ENCODE measurements at regions not wholly inside any gene's neighbourhood (a gene's known extent, or its start where the extent isn't known, plus 50 kb on each side); places are given as distances from the start of the nearest gene placed in this dataset.
"Not testable (repeated sequence)": the region's sequence is repeated elsewhere in the genome, so short reads cannot be mapped to it uniquely, and the experiment has no call there.

DNA sequence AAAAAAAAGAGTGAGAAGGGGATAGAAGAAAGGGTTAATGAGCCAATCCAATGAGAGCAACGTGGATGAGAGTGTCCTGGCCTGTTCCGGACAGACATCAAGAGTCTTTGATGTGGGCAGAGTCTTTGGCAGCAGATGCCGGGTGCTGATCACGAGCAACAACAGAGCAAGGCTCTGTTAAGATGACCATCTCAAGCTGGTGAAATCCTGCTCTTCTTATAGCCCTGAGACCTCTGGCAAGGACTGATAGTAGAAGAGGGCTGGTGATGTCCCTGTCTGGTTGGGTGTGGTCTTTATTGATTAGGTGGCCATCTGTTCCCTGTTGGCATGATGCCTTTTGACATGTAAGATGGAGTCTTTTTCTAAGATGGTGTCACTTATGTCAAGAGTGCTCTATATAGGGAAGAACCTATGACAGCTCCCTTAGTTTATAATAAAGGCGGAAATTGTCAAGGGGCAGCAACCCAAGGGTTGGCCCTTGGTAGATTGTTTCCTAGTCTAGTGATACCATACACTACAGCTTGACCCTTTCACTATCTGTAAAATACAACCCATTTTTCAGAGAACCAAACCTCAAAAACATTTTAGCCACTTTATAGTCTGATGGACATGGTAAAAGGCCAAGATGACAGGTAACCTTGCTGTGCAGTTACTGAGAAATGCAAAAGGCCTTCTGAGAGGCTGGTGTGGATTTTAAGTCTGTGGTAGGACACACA, 313.3 kb downstream of the BCL2L11 start:
- H3K27me3 ChIP-seq; H3K27ac ChIP-seq; DNase-seq; H3K9me3 ChIP-seq; H3K4me3 ChIP-seq; intact Hi-C loops (cut with DNase I; ENCODE audit: low total_unique reads); H3K36me3 ChIP-seq (ENCODE audit: low read depth, missing control alignments); H3K4me1 ChIP-seq: not testable (repeated sequence)
- 72 to 80% methylated on average over 1 to 5 of the region's 5 CpGs for WGBS, 2 donors

DNA sequence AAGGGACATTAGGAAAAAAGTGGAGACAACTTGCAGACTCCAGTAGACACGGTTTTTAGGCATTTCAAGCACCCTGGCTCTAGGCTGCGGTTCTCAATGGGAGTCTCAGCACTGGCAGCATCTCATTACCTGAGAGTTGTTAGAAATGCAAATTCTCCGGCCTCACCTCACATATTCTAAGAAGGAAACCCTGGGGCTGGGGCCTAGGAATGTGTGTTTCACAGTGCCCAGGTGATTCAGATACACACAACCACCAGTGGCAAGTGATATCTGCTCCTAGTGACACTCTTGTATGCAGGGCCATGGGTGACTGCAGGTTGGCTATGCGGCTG, 313.9 kb downstream of the BCL2L11 start:
- H3K27ac ChIP-seq; H3K27me3 ChIP-seq; H3K4me3 ChIP-seq; DNase-seq; intact Hi-C loops (cut with DNase I; ENCODE audit: low total_unique reads); H3K9me3 ChIP-seq; H3K36me3 ChIP-seq (ENCODE audit: low read depth, missing control alignments); H3K4me1 ChIP-seq: not testable (repeated sequence)
- WGBS, 2 donors: 93% methylated on average over 3 of the region's 4 CpGs; no CpG with 5 or more reads in 1 of the 2 donors

DNA sequence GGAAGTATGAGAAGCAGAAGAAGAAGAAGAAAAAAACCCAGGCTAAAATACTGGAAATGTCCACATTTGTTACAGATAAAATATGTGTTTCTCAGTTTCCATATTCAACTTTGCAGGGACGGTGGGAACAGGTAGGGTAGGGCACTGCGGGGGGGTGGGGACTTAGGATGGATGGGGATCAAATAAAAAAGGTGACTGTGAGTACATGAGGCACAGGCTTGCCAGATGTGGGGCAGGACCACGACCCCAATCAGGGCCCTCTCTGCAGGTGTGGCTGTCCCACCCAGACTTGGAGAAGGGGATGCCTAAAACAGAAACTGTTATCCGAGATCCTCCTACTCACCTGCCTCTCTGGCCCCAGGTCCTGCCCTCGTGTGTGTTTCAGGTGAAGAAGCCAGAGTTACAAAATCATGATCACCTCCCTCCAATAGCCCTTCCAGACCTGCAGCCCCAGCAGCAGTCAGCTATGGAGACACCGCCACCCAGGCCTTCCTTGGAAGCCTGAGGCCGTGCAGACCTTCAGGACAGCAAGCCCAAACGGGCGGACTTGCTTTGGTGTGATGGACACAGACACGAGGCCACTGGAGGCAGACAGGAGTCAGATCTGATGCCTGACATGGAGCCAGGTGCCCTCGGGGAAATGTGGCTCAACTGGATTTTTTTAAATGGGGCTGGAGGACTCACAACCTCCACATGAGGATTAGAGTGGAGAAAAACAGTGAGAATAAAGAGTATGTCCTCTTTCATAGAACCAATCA, 315.0 kb downstream of the BCL2L11 start:
- H3K27me3 ChIP-seq; H3K4me3 ChIP-seq; H3K9me3 ChIP-seq; intact Hi-C loops (cut with DNase I; ENCODE audit: low total_unique reads); H3K27ac ChIP-seq; DNase-seq; H3K4me1 ChIP-seq; H3K36me3 ChIP-seq (ENCODE audit: low read depth, missing control alignments): not testable (repeated sequence)
- 93 to 97% methylated on average over 4 of the region's 11 CpGs for WGBS, 2 donors

DNA sequence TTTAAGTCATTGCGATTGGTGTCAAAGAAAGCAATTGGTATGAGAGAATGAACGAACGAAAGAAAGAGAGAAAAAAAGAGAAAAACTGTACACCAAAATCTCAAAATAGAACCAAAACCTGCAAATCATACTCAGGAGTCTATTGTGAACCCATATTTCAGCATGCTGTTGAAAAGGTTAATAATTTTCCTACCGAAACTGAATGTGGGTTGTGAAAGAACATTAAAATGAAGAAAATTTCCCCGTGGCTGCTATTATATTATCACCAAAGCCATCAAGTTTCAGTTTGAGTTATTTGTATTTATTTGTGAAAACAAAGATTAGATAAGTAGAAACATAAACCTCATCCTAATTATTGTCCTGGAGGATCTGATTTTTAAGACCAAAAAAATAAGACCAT, 315.7 kb downstream of the BCL2L11 start:
- H3K27ac ChIP-seq; H3K4me3 ChIP-seq; intact Hi-C loops (cut with DNase I; ENCODE audit: low total_unique reads); H3K9me3 ChIP-seq; H3K4me1 ChIP-seq; DNase-seq; H3K36me3 ChIP-seq (ENCODE audit: low read depth, missing control alignments); H3K27me3 ChIP-seq: not testable (repeated sequence)
- 78 to 83% methylated on average over 2 of the region's 5 CpGs for WGBS, 2 donors

DNA sequence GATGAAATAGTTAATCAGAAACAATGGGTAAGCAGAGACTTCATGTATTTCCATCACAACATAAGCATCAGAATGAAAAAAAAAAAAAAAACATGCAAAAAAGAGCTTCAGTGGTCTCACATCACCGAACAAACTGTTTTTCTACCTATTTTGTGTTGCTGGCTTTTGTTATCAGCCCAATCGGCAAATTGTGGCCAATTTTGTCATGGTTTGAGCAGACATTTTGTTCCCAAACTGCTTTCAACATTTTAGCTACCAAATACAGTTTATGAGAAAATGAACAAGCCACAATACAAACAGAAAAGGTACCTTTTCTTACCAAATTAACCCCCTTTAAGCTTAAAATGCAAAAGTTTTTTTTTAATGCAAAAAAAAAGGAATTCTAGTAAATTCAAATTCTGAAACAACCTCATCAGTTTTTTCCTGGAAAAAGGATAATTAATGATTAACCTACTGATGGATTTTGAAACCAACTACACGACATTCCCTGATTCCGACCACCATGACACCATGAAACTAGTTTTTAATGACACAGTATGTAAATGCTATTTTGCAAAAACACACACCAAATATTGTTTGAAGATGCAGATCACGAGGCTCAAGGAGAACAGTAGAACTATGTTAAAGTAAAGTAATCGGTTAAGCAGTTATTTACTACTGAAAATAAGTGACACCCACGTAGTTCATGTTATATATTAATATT, 316.7 kb downstream of the BCL2L11 start:
- H3K27ac ChIP-seq; H3K4me3 ChIP-seq; H3K27me3 ChIP-seq; H3K36me3 ChIP-seq (ENCODE audit: low read depth, missing control alignments); H3K4me1 ChIP-seq; H3K9me3 ChIP-seq; DNase-seq; intact Hi-C loops (cut with DNase I; ENCODE audit: low total_unique reads): not testable (repeated sequence)
- WGBS, 2 donors: 86 to 94% methylated on average over 3 to 5 of the region's 7 CpGs

DNA sequence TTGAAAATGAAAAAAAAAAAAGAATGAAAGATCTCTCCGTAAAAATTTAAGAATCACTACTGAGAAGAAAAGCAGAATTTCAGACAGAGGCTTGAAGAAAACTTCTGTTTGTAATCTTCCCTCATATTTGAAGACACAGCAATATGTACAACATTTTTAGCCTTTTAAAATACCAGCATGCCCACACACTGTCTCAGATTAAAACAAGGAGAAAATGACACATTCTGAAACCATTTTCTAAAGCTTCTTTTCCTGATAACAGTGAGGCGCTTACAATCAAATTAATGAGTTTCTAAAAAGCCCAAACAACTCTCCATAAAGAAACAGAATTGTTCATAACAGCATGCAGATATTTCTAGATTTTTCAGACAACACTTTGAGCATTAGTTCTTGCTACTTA, 317.4 kb downstream of the BCL2L11 start:
- WGBS, 2 donors: 65% methylated on average over 1 to 2 of the region's 2 CpGs
- H3K9me3 ChIP-seq; H3K36me3 ChIP-seq (ENCODE audit: low read depth, missing control alignments); DNase-seq; H3K4me3 ChIP-seq; intact Hi-C loops (cut with DNase I; ENCODE audit: low total_unique reads); H3K27ac ChIP-seq; H3K4me1 ChIP-seq; H3K27me3 ChIP-seq: not testable (repeated sequence)

DNA sequence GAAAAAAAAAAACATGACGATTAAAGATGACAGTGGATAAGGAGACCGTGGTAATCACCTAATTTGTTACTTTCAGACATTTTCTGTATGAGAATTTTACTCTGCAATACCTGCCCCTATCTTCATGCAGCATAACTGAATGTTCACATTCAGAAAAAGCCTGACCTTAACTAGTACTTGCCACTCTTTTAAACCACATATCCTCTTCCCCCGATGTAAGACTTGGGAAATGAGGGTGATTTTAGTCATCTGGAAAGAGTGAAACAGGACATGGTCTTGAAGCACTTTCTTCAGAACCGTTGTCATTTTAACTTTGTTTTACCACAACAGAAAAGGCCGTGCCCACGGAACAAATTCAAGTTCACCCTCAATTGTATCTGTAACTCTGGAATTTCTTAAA, 318.5 kb downstream of the BCL2L11 start:
- intact Hi-C loops (cut with DNase I; ENCODE audit: low total_unique reads); H3K9me3 ChIP-seq; H3K27ac ChIP-seq; H3K4me3 ChIP-seq; H3K4me1 ChIP-seq; H3K36me3 ChIP-seq (ENCODE audit: low read depth, missing control alignments); DNase-seq; H3K27me3 ChIP-seq: not testable (repeated sequence)
- 71 to 81% methylated on average over 4 of the region's 6 CpGs for WGBS, 2 donors

DNA sequence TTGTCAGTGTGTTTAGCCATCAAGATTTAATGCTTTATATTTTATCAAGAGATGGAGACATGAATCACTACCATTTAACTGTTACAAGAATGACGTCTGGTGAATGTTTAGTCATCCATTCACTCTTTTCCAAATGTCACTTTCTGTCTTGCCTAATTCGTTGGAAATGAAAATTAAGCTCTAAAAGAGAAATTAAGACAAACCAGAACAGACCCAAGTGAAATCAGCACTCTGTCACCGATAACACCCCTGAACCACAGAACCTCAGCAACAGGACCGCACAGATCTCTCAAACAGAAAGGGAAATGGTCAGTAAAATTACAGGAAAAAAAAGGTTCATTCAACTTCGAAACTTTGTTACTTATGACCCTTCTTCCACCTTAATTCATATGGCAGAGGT, 320.9 kb downstream of the BCL2L11 start:
- WGBS, 2 donors: 88 to 96% methylated on average over 4 of the region's 5 CpGs
- H3K27ac ChIP-seq; H3K4me3 ChIP-seq; H3K36me3 ChIP-seq (ENCODE audit: low read depth, missing control alignments); H3K4me1 ChIP-seq; H3K9me3 ChIP-seq; DNase-seq; H3K27me3 ChIP-seq; intact Hi-C loops (cut with DNase I; ENCODE audit: low total_unique reads): not testable (repeated sequence)

DNA sequence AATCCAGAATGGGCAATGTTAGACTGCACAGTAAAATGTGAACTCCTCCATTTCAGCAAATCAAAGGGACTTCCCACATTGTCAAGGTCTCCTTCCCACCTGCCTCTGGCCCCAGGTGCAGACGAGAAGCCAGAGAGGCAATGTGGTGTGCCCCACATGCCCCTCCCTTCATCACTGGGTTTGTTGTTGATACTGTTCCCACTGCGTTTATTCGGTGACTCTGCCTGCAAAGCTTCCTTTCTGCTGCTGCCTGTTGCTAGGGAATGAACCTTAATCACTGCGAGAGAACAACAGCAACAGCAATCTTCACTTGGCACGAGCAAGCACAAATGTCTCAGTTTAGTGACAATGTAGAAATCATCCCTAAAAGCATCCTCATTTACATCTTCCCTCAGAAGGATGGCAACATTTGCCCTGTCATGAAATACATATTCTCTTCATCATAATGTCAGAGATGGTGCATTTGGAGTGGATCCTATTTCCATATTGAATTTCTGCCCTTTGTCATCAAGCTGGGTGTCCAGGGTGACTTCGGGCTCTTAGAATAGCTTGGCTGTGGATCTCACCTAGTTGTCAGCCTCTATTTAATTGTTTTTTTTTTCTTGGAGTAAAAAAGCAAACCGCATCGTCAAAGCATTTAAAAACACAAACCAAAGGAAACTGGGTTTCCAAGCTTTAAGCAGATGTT, 322.2 kb downstream of the BCL2L11 start:
- H3K4me3 ChIP-seq; H3K36me3 ChIP-seq (ENCODE audit: low read depth, missing control alignments); H3K4me1 ChIP-seq; H3K9me3 ChIP-seq; H3K27me3 ChIP-seq; intact Hi-C loops (cut with DNase I; ENCODE audit: low total_unique reads); H3K27ac ChIP-seq; DNase-seq: not testable (repeated sequence)
- WGBS, 2 donors: 56% methylated on average over 2 of the region's 8 CpGs; no CpG with 5 or more reads in 1 of the 2 donors

DNA sequence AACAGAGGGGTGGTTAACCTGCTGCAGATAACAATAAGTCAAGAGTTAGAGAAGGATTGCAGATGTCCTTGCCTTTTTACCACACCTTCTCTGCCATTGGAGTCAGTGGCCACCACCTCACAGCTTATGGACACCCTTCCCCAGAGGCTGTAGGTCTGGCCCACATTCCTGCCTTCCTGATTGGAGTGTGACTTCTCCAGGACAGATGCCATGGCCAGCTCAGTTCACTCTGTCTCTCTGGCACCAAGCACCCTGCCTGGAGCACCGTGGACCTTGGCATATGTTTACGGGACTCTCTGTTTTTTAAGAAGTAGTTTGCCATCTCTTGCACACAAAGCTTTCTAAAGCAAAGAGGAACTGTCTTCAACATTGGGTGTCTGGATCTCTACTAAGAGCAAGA, 323.8 kb downstream of the BCL2L11 start:
- H3K36me3 ChIP-seq (ENCODE audit: low read depth, missing control alignments); DNase-seq; H3K9me3 ChIP-seq; intact Hi-C loops (cut with DNase I; ENCODE audit: low total_unique reads); H3K4me1 ChIP-seq; H3K27me3 ChIP-seq; H3K4me3 ChIP-seq; H3K27ac ChIP-seq: not testable (repeated sequence)
- WGBS, 2 donors: no CpG with 5 or more reads among the region's 2 CpGs

DNA sequence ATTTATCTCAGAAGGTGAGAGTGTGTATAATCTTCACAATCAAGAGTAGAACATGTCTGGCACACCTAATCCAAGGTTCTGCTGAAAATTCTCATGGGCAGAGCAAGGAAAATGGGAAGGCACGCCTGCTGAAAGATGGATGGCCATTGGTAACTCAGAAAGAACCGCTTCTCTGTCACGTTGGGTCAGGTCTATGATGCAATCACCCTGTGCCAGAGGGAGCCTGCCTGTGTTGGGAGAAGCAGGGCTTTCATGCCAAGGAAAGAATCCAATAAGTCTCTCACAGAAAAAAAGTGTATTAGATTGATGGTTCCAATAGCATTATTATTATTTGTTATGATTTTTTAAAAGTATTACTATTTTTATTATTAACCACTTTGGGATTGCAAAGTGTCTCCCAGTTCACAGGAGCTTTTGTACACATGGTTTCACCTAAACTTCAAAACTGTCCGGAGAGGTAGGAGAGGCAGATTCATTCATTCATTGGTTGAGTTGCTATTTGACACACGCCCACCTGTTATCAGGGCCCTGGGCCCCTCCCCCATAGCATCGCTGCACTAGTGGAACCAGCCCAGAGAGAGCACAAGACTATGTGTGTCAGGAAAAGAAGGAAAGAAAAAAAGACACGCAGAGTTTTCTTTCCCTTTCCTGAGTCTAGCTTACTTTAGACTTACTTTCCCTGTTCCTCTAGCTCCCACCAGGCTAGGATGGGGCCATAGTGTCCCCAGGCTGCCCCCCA, 324.6 kb downstream of the BCL2L11 start:
- WGBS, 2 donors: no CpG with 5 or more reads among the region's 7 CpGs
- H3K4me1 ChIP-seq; DNase-seq; H3K27ac ChIP-seq; H3K36me3 ChIP-seq (ENCODE audit: low read depth, missing control alignments); intact Hi-C loops (cut with DNase I; ENCODE audit: low total_unique reads); H3K27me3 ChIP-seq; H3K9me3 ChIP-seq; H3K4me3 ChIP-seq: not testable (repeated sequence)
